MM.1S (cell line): ENCODE measurements at regions not wholly inside any gene's neighbourhood (a gene's known extent, or its start where the extent isn't known, plus 50 kb on each side); places are given as distances from the start of the nearest gene placed in this dataset.

ENCODE experiments used
- CTCF ChIP-seq: fragments of 300-600 bp; sonication (generic); IDR thresholded peaks from 2 replicates; pipeline ENCODE4 v1.5.1; 2016; ENCODE audit warnings: antibody characterized with exemption, low read length, mixed read lengths
- EZH2 ChIP-seq: fragments of 300-600 bp; sonication (generic); optimal IDR thresholded peaks from 2 replicates; pipeline ENCODE3; 2017; ENCODE audit warnings: low read depth, mild to moderate bottlenecking, antibody characterized with exemption, low read length, mixed read lengths
- EZH2phosphoT487 ChIP-seq: fragments of 300-600 bp; sonication (generic); IDR thresholded peaks from 2 replicates; pipeline ENCODE4 v1.6.1; 2018; ENCODE audit warnings: antibody characterized with exemption, low read length

- TF ChIP-seq EZH2 (no peak), CTCF (no peak), EZH2phosphoT487 (no peak)
Measured at GRCh38 chr12:126447346-126447745, 1382.1 kb downstream of the AACS start.
